ENCODE measurements at regions not wholly inside any gene's neighbourhood (a gene's known extent, or its start where the extent isn't known, plus 50 kb on each side); places are given as distances from the start of the nearest gene placed in this dataset.
"Not testable (repeated sequence)": the region's sequence is repeated elsewhere in the genome, so short reads cannot be mapped to it uniquely, and the experiment has no call there.

DNA sequence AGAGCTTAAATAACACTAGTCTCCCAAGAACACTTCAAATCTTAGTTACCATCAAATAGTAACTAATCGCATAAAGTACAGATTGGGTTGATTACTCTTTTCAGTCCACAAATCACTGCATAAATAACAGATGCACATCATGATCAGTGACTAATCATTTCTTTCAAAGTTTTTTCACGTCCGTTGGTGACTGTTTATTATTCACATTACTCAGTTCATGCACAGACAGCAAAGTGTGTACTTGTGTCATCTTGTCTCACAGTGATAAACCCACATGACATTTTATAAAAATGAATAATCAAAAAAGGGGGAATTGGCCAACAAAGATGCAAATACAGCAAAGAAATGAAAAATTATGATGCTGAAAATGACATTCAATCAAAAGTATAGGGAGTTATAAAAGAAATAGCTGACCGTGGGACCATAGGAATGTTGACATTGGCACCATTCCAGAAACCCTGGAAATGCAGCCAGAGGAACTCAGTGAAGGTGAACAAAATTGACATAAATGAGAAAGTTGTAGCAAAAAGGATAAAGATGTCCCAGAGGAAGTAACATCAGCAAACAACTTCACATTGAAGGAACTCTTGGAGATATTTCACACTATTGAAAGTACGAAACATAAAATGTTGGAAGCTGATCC, 161.5 kb downstream of the SOX3 start:
- no peak for DNase-seq (ENCODE audit: low read depth in 4 of 4, low spot score in 3 of 4)

DNA sequence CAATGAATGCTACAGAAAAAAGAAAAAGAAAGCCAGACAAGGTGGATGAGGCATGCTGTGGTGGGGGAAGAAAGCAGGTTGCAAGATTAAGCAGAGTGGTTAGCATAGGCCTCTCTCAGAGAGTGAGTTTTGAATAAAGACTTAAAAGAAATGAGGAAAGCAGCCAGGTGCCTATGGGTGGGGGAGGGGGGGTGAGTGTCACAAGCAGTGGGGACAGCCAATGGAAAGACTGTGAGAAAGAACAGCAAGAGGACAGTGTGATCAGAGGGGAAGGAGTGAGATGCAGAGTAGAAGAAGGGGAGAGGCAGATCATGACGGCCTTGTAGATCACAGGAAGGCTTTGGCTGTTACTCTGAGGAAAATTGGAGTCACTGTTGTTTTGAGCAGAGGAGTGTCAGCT, 162.5 kb downstream of the SOX3 start:
- no peak for DNase-seq (ENCODE audit: low read depth in 4 of 4, low spot score in 3 of 4)

DNA sequence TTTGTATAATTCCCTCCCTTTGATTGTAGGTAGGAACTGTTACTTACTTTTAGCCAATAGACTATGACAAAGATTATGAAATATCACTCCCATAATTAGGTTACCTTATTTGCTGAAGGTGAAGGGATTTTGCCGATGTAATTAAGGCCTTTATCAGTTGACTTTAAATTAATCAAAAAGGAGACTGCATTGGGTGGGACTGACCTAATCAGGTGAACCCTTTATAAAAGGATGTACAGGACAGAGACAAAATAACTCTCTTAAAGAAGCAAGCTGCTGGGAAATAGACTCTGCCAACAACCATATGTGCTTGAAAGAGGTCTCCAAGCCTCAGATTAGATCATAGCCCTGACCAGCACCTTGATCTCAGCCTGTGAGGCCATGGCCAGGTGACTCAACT, 167.6 kb downstream of the SOX3 start:
- DNase-seq (ENCODE audit: low read depth in 4 of 4, low spot score in 3 of 4): no peak

DNA sequence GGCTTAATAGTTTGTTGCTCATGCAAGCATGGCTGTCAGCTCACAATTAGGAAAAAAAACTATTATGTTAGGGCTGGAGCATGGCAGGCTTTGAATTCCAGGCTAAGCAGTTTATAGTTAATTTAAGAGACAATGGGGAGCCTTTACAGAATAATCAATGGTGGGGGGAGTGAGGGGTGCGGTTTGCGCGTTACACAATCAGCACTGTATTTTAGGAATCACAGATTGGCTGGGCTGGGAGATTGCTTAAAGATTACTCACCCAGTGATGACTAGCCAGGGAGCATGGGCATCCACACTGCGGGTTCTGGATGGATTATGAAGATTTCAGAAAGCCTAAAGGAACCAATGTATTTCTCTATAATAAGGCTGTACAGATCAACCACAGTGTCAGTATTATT, 186.6 kb downstream of the SOX3 start:
- DNase-seq (ENCODE audit: low read depth in 4 of 4, low spot score in 3 of 4): no peak

DNA sequence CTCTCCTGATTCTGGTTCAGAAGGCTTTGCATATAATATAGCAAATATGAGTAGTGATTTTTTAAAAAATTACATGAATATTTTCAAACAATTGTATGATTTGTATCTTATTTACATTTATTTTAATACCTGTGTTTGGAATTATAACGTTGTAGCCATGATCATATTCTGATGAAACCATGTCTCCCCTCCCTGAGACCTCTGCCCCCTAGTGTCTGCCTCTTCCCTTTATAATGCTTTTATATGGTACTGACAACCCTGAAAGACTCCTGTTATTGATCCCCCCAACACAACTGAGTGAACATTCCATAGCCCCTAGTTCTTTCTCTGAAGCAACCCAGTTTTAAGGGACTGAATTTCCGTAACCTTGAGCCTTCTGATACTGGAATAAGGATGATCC, 187.4 kb downstream of the SOX3 start:
- no peak for DNase-seq (ENCODE audit: low read depth in 4 of 4, low spot score in 3 of 4)

DNA sequence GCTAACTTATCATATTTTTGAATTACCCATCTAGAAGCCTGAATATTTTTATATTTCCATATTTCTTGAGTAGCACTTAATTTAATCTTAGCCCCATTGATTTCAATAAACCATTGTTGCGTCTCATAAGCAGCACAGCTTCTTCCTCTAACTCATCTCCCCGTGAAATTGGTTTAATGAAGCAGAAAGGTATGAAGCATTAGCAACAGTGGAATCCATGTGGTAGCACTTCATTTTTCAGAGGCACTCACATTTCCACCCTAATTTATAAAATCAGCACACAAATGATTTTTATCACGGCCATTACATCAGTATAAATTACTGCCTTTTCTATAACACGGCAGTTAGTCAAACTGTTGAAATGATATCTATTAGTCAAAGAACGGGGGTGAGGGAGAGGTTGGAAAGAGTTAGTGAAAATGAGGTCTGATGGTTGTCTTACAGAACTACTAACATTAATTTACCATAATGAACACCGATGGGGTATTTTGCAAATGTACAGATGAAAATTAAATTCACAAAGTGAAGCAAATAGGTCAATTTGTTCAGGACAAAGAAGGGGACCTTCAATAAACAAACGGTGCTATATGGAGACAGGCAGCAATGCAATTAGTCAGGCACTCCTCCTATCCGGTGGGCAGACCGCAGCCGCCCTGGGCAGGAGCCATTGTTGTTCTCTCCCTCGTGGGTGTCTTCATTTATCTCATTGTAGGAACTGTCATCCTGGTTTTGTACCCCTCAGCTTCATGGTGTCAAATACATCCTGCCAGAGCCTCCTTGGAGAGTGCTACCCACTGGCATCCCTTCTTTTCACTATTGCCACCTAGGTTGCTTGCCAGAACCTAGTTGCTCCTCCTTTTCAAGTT, 205.7 kb downstream of the SOX3 start:
- no peak for DNase-seq (ENCODE audit: low read depth in 4 of 4, low spot score in 3 of 4)

DNA sequence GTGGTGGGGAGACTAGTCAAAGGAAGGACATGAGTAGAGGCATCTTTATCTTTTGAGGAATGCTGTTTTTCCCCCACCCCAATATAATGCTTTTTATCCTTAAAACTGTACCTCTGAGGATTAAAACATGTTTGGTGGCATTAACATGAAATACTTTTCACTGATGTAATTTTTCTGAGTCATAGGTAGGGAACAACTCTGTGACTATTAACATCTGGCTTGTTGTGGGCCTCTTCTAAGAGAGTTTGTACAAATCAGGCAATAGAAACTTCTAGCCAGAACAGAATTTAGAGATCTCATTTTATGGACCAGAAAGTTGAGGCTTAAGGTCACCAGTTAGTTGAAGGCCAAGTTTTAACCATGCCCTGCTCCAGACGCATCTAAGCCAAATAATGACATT, 207.6 kb downstream of the SOX3 start:
- DNase-seq (ENCODE audit: low read depth in 4 of 4, low spot score in 3 of 4): no peak

DNA sequence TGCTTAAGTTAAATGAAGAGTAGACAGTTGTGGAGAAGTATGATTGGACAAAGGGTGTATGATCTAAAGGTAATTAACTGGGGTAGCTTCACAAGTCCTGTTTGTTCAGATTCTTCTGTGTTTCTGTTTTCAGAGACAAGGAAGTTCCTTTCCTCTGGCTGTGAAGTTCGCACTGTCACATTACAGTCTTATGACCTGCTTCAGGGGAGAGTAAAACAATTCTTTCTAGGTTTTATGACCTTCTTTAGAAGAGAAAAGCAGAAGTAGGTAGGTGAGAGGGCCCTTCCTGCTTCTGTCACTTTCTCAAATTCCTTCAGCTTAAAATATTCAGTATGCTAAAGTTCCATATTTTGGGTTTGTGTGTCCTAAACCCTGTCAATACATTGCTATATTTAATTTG, 211.9 kb downstream of the SOX3 start:
- DNase-seq (ENCODE audit: low read depth in 4 of 4, low spot score in 3 of 4): no peak

DNA sequence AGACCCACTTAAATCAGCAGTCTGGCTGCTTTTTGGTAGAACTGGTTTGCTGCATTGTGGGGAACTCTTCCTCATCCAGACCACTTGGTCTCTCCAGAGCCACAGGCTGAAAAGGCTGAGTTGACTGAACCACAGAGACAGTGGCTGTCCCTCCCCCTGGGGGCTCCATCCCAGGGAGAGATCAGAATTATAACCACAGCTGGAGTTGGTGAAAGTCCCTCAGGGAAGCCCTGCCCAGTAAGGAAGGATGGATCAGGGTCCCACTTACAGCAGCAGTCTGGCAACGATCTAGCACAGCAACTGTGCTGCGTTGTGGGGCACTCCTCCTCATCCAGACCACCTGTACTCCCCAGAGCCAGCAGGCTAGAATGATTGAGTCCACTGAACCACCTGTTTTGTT, 212.7 kb downstream of the SOX3 start:
- DNase-seq (ENCODE audit: low read depth in 4 of 4, low spot score in 3 of 4): no peak

DNA sequence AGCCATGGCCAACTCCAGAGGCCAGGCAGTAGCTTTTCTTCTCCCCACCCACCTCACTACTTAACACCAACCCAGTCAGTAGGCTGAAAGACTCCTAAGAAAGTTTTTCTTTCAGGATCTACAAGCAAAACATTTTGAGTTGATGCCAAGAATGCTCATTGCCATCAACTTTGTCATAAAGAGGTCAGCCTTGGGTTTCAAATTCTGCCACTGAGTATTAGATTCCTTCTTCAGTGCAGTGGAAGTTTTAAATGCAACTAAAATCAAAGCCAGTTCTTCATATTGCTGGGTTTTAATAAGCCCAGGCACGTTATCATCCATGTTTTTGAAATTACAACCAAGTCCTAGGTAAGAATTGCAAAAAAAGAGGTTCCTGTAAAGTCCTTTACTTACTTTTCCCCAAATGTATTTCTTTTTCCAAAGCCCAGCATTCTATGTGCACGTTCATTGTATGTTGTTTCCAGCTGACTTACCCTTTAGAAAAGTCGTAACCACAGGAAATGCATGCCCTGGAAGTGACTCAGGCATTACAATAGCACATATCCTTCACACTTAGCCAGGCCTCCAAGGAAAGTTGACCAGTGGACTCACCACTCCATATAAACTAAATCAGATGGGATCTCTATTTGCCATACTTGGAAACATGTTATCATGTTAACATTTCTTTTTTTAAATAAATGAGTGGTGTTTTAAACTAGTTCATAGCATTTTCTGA, 229.9 kb downstream of the SOX3 start:
- DNase-seq (ENCODE audit: low read depth in 4 of 4, low spot score in 3 of 4): no peak

DNA sequence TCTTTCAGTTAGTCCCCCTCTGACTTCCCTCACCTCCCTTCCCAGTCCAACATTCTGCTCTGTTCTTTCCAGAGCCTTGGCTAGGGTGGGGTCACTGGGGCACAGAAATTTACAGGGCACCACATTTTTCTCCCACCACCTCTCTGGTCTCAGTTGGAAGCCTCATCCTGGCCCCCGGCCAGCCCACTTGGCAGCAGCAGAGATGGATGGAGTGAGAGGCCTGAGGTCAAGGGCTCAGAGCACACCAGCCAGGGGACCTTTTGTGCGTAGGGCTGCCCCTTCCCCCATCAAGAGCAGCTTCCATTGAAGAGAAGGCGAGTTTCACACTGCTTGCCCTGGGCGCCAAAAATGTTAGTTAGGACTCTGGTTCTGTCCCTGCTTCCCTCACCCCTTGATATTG, 230.9 kb downstream of the SOX3 start:
- no peak for DNase-seq (ENCODE audit: low read depth in 4 of 4, low spot score in 3 of 4)

DNA sequence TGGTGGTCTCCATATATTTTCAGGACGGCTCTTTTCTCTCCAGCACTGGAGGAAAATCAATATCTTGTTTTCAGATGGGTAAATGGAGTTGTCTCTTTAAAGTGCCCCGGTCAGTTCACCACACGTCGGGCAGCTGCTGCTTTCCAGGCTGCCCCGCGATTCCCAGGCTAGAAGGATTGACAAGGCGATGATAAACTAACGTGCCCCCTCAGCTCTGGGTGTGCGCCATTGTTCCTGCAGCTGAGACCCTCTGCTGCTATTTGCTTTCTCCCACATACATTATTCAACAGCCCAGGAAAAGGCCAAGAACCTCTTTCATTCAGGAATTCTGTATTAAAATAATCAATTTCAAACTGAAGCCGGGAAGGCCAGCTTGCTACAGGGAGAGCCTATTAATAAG, 254.5 kb downstream of the SOX3 start:
- no peak for DNase-seq (ENCODE audit: low read depth in 4 of 4, low spot score in 3 of 4)

DNA sequence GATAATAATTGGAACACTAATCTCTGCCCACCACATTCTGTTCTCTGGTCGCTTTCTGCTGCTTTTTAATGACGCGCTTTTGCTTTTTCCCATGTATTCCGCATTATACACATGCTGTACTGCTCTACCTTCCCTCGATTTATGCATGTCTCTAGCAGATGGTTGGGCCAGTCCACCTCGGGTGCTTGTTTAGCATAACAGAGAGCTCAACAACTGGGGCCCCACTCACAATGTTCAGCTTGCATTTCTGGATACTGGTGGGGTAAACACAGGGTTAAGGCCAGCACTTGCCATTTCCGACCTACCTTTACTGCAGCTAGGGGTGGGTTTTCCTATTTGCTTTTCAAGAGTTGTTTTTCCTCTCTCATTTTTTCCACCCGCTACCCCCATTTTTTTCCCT, 255.8 kb downstream of the SOX3 start:
- DNase-seq (ENCODE audit: low read depth in 4 of 4, low spot score in 3 of 4): no peak

DNA sequence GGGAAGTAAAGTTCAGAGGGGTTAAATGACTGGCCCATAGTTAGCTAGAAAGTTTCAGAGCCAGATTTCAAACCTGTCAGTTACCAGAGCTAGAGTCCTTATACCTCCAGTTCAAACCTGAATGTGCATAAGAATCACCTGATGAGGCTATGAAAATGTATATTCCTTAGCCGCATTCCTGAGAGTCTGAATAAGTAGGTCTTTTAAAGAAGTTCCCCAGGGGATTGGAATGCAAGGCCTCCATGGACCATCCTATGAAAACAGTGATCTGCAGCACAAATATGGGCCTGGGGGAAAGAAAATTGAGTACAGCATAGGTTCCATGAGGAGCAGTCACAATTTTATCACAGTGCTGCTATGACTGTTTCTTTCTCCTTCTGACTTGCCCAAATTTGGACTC, 263.9 kb upstream of the CXorf66 start:
- DNase-seq (ENCODE audit: low read depth in 4 of 4, low spot score in 3 of 4): no peak

DNA sequence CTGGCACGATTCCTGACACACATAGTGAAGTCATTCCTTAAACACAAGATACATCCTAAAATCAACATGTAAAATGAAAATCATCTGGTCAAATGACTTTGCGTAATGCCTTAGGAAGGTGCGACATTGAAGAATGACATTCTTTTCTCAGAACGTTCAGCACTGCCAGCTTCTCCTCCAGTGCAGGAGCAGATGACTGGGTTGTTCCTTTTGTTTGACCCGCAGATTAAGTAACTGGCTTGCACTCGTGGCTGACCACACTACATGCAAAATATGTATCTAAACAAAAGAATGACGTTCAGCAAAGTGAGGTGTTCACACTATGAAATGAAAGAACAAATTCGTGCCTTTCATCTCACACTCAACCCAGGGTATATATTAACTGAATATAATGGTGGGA, 260.7 kb upstream of the CXorf66 start:
- not testable (repeated sequence) for DNase-seq (ENCODE audit: low read depth in 4 of 4, low spot score in 3 of 4)

DNA sequence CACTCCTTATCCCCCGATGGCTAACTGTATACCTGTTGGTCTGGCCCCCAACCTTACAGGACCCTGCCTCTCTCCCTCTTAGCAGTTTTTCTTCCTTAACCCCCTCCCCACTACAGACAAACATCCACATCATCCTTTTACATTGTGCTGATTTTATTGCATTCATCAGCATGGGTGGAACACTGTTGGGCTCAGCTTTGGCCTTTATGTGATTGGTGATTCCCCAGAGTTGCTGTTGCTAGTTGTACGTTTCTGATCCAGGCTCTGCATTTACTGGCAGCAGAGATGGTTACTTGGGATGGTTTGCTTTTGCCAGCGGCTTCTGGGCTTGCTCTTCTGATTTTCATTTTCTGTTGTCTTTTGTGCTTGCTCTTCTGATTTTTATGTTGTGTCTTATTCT, 250.6 kb upstream of the CXorf66 start:
- DNase-seq (ENCODE audit: low read depth in 4 of 4, low spot score in 3 of 4): not testable (repeated sequence)

DNA sequence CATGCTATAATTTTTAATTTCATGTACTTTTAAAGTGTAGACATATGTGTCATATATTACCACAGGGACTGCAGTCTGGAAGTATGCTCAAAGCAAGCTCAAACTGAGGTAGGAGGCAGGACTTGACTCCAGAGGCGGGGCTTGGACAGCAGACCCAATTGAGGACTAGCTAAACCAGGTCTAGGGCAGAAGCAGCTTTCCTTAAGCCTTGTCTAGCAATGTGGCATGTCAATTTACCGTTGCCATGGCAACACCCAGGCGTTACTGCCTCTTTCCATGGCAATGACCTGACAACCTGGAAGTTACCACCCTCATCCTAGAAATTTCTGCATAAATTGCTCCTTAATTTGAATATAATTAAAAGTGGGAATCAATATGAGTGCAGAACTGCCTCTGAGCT, 249.2 kb upstream of the CXorf66 start:
- DNase-seq (ENCODE audit: low read depth in 4 of 4, low spot score in 3 of 4): not testable (repeated sequence)

DNA sequence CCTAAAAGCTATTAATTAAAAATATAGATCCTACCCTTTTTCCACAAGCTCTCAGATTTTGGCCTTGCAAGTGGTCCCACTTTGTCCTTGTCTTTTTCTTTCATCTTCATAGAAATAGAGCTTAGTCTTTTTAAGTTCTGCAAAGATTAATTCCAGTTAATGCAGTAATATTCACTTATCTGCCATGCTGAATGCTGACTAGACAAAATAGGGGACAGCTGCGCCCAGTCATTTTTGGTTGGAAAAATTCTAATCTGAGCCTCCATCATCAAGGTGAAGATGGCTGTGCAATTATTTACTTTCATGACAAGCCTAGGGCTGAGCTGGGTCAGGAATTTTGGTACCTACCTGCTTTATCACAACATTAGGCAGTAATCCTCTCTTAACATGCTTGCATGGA, 241.3 kb upstream of the CXorf66 start:
- no peak for DNase-seq (ENCODE audit: low read depth in 4 of 4, low spot score in 3 of 4)

DNA sequence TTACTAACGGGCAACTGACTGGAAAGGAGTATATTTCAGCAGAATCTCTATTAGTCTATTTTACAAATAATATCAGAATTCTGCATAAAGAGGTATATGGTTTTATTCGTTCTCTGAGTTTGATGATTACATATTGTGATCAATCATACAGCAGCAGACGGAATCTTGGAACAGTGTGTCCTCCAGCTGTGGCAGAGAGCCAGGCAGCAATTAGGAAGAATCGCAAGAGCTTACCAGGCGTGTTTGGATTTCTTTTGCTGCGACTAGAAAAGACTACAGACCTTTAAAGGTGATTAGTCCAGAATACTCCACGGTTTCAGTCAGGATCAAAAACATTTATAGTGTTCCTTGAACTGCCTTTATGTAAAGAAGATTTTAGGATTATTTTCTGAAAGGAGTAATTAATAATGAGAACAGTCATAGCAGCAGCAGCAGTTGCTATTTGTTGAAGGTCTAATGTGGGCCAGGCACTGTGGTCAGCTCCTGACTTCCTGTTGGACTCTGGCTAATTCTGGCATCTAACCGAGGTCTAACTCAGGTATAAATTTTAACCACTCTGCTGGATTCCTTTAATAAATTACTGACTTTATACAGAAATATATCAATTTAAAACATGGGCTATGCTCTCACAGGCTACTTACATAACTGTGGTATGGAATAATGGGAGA, 225.3 kb upstream of the CXorf66 start:
- DNase-seq (ENCODE audit: low read depth in 4 of 4, low spot score in 3 of 4): no peak

DNA sequence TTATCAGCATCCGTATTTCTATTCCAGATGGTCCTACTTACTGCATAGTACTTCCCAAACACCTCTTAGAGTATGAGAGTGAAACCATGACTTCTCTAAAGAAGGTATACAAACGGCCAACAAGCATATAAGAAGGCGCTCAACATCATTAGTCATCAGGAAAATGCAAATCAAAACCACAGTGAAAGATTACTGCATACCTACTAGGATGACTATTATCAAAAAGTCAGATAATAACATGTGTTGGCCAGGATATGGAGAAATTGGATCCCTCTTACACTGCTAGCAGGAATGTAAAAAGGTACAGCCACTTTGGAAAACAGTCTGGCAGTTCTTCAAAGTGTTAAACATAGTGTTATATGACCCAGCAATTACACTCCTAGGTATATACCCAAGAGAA, 215.3 kb upstream of the CXorf66 start:
- no peak for DNase-seq (ENCODE audit: low read depth in 4 of 4, low spot score in 3 of 4)

DNA sequence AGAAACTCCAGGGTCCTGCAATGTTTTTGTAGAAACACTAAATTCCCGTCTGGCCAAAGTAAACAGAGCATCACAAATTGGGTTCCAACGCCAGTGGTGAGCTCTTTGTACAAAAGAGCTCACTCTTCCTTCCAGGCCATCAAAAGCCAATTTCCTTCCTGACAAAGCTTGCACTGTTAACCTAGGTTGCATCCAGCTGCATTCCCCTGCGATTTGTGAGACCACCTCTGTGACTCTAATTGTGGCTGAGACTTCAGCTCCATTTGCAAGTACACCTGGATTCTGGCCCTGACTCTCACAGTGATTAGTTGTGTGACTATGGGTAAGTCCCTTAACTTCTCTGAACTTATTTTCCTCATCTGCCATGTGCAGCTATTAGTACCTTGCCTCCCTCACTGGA, 212.5 kb upstream of the CXorf66 start:
- DNase-seq (ENCODE audit: low read depth in 4 of 4, low spot score in 3 of 4): no peak
